GM19240 (cell line): ENCODE measurements at regions not wholly inside any gene's neighbourhood (a gene's known extent, or its start where the extent isn't known, plus 50 kb on each side); places are given as distances from the start of the nearest gene placed in this dataset.
"Not testable (repeated sequence)": the region's sequence is repeated elsewhere in the genome, so short reads cannot be mapped to it uniquely, and the experiment has no call there.

Source experiments
- DNase-seq: peaks from one replicate; pipeline ENCODE4 v3.0.0; 2011; ENCODE audit warnings: low spot score; ENCODE audit not compliant: insufficient read length

GRCh38 chr2:31736695-31737454 is 156.1 kb upstream of the SRD5A2 start:
- no peak for DNase-seq

DNA sequence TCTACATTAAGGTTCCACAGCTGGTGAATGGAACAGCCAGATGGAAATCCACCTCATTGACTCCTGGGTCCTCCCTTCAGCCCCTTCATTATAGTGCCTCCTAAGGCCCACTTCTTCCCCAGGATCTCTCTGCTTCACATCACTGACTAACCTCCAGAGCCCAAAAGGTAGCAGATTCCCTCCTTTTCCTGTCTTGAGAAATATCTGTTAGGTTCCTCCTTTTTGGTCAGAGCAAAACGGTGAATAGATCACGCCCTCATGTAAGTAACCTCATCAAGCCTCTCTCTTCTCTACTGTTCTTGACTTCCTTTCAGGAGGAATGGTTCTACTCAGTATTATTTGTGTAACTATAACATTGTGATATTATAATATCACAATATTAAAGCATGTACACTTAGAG is 155.0 kb upstream of the SRD5A2 start:
- no peak for DNase-seq

DNA sequence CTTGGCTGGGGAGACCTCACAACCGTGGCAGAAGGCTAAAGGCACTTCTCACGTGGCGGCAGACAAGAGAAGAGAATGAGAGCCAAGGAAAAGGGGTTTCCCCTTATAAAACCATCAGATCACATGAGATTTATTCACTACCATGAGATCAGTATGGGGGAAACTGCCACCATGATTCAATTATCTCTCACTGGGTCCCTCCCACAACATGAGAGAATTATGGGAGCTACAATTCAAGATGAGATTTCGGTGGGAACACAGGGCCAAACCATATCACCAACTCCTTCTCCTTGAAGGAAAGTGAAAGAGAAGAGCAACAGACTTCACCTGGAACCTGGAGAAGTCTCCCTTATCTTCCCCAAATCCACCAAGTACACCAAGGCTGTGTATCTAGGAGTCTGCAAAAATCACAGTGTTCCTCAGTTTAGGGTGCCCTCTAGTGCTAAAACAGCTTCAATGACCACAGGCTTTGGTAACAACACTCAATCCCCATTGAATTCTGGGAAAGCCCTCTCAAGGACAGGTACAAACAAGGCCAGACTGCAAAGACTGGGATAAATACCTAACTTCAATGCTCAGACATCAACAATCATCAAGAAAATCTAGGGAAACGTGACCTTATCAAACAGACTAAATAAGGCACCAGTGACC is 148.8 kb upstream of the SRD5A2 start:
- peak; percentile 6 for DNase-seq

GRCh38 chr2:31729065-31729439 is 148.3 kb upstream of the SRD5A2 start:
- DNase-seq = no peak

DNA sequence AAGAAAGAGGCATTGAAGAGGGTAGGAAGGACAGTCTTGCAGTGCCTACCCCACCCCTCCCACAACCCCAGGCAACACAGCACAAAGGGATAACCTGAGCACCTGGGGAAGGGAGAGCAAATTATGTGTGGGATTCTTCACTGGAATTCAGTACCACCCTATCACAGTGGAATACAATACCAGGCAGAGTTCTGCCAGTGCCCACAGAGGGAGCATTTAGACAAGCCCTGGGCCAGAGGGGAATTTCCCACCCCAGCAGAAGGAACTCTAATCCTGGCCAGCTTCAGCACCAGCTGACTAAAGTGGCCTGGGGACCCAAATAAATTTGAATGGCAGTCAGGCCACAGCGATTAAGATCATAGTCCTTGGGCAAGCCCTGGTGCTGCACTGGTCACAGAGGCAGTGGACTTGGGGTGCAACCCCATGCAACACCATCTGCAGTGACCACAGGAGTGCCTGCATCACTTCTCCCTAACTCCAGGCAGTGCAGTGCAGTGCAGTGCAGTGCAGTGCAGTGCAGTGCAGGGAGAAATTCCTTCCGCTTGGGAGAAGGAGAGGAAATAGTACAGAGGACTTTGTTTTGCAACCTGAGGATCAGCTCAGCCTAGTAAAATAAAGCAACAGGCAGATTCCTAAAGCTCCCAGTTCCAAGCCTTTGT is 147.8 kb upstream of the SRD5A2 start:
- DNase-seq = no peak

- DNase-seq = no peak
Measured at GRCh38 chr2:31726457-31726856, 145.7 kb upstream of the SRD5A2 start.

DNA sequence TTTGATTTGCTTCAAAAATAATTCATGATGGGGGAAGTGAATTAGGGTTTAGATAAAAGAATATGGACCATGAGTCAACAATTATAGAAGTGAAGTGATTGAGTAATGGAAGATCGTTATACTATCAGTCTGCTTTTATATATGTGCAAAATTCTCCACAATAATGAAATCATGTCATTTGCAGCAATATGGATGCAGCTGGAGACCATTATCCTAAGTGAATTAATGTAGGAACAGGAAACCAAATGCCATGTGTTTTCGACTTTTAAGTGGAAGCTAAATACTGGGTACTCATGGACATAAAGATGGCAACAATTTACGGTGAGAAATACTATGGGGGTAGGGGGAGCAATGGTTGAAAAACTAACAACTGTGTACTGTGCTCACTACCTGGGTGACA is 144.7 kb upstream of the SRD5A2 start:
- no peak for DNase-seq

DNA sequence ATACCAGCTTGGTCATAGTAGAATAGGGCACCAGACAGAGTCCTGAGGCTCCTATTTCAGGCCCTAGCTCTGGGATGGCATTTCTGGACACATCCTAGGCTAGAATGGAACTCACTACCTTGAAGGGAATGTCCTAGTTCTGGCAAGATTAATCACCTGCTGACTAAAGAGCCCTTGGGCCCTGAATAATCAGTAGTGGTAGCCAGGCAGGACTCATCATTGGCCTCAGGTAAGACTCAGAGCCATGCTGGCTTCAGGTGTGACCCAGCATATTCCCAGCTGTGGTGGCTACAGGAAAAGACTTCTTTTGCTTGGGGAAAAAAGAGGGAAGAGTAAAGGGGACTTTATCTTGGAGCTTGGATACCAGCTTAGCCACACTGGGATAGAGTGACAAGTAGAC is 131.0 kb upstream of the SRD5A2 start:
- no peak for DNase-seq

GRCh38 chr2:31710121-31710520 is 129.4 kb upstream of the SRD5A2 start:
- DNase-seq = no peak

DNA sequence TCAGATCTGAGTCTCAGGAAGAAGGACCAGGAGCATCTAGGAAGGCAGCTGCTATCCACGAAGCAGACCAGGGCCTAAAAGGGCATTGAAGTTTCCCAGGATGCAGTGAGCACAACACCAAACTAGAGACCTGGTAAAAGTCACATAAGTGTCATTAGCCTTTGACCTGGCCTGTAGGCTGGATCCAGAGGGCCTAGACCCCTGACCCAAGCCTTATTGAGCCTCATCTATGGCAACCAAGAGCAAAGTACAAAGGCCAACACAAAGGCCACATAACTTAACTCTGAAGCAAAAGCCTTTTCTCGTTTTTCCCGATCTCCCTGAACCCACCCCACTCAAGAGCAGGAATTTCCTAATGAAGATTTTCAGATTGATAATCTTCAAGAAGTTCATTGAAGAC is 127.3 kb upstream of the SRD5A2 start:
- no peak for DNase-seq

DNA sequence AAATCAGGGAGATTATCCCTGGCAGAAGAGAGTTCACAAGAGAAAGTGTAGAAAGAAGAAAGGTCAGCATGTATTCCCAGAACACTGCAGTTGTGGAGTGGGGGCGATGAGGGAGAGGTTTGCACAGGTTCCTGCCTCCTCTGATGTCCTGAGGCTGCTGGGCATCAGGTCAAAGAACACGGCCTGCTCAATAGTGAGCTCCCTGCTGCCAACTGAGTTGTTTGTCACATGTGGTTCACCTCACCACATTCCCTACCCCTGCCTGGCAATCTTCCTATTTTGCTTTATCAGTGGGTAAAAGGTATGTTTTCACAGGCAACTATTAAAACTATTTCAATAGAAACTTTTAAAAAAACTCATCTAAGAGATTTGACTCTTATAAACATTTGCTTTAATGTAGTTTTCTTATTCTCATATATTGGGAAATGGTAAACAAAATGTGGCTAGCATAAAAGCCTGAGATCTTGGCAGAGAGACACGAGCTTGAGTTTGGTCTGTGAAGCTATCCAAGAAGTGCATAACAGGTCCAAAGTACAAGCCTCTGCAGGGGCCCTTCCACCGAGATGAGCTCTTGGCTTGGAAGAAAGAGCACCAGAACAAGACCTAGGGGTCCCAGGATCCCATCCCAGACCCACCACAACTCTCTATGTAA is 123.9 kb upstream of the SRD5A2 start:
- DNase-seq = no peak

DNA sequence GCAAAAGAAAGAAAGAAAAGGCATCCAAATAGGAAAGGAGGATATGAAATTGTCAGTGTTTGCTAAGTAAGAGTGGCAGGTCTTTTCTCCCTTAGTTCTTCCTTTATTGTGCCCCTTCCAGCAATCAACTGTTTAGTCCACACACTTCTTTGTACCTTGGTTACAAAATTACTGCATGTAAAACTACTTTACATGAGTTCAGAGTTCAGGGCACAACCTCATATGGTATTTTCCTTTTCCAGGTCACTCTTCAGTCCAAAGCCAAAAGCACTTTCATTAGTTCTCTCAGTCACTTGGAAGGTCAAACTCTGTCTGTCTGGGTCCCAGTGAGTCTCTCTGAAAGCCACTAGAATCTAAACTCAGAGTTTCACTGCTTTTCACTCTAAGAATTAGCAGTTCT is 122.5 kb upstream of the SRD5A2 start:
- no peak for DNase-seq

GRCh38 chr2:31698722-31699121 is 118.0 kb upstream of the SRD5A2 start:
- no peak for DNase-seq

- DNase-seq = no peak
Measured at GRCh38 chr2:31696068-31696467, 115.3 kb upstream of the SRD5A2 start.

DNA sequence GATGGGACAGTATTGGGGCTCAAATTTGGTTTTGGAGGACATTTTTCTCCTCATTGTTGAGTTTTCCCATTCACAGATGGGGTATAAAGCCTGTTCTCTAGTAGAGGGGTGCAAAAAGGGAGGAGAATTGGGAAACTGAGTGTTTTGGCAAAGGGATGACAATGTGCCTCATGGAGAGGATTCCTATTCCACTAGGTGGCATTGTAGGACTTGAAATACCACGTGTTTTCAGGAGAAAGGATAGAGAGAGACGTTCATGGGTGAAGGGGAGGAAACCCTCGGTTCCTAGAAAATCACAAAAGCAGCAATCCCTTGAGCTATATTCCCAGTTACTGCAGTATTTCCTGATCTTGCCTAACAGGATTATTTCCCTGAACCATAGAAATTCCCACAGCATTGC is 113.7 kb upstream of the SRD5A2 start:
- no peak for DNase-seq

DNA sequence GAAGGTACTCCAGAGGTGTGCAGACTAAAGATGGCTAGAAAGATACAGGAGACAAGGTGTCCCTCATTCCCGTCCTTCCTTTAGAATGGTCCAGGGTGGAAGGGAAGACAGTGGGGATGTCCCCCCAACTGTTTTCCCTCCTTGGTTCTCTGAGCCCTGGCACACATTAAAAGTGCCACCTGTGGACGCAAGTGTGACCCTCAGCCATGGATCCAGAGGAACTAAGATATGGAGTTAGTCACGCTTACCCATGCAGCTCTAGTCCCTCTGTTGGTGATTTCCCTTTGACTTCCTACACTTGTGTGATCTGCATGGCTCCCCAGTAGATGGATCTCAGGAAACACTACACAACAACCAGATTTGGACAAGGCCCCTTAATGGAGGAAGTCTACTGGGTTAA is 113.1 kb upstream of the SRD5A2 start:
- DNase-seq = no peak

DNA sequence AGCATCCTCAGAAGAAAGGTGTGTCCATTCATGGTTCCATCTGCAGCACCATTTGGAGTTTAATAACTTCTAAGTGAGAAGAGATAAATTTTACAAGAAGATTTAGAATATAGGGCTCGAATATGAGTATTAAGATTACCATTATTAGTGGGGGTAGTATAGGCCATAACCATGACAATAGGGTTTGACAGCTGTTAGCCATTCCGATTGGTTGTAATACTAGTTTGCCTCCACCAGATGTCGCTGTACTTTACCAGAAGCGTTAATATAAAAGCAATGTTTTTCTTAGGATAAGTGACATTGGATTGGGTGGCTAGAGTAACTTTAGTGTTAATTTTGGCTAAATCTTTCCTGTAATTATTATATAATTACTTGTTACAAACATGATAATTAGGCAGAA is 107.5 kb upstream of the SRD5A2 start:
- DNase-seq = no peak

- not testable (repeated sequence) for DNase-seq
Measured at GRCh38 chr2:31683506-31683905, 102.8 kb upstream of the SRD5A2 start.

DNA sequence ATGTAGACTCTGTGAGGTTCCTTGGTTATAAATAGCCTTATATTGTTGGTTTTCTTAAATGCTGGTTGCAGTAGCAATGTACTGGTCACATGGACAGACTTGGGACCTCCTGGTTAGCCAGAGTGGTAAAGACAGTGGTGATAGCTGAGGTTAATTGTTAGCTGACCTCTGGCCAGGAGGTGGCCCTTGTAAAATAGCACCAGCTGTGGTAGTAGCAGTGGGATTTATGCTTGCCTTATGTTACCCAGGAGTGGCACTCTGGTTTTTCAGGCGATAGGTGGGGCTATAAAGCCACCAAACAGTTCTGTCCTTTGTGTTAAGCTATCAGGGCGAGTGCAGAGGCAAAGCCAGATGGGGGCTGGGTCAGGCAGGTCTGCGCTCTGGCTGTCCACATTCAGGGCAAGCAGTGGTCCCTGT is 94.8 kb upstream of the SRD5A2 start:
- no peak for DNase-seq

- DNase-seq = no peak
Measured at GRCh38 chr2:31674446-31674845, 93.7 kb upstream of the SRD5A2 start.

DNA sequence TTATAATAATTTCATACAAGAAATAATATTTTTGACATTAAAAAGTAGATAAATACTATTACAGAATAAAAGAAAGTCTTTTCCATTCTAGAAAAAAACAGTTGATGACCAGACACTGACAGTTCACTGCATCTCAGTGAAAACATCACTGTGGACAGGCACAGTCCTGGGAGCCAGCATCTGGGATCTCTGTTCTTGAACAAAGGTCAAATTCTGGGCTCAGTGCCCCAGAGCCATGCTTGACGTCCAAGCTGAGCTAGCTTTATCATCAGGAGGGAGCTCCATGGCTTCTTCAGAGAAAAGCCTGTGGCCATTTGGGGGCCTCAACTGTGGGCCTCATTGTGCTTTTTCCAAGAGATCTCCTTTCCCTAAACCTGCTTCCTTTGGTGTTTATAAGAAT is 86.1 kb upstream of the SRD5A2 start:
- no peak for DNase-seq
